Hypothalamus (tissue), 51 donors: ENCODE measurements at regions not wholly inside any gene's neighbourhood (a gene's known extent, or its start where the extent isn't known, plus 50 kb on each side); places are given as distances from the start of the nearest gene placed in this dataset.
"Not testable (repeated sequence)": the region's sequence is repeated elsewhere in the genome, so short reads cannot be mapped to it uniquely, and the experiment has no call there.

ENCODE experiments used
- DNase-seq, 51 donors: peaks; one replicate each; lab custom pipeline; 2025; lab: John Stamatoyannopoulos, UW

DNA sequence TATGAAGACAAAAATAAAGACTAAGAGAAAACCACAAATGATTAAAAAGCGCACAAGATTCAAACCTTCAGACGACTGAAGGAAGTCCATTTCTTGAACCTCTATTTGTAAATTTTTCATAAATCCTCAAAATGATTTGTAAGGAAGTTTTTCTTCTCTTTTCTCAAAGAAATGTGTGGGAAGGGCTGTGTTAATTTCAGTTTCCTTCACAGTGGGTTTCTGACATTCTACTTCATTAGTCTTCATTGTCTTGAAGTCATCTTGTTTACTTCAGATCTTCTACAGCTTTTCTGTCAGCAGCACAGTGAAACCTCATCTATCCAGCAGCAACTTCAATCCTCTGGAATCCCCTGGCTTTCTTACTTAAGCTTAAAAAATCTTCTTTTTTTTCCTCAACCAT is 87.6 kb upstream of the MYLIP start:
- DNase-seq, result no peak

DNA sequence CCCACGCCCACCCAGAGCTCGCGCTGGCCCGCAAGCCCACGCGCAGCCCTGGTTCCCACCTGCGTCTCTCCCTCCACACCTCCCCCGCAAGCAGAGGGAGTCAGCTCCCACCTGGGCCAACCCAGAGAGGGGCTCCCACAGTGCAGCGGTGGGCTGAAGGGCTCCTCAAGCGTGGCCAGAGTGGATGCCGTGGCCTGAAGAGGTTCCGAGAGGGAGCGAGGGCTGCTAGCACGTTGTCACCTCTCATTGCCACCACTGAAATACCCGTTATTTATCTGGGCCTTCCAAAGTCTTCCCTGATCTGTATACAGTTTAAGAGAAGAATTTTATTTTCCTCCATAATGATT is 88.3 kb upstream of the MYLIP start:
- DNase-seq, result no peak

GRCh38 chr6:16039892-16040627 is 88.8 kb upstream of the MYLIP start:
- DNase-seq, result not testable (repeated sequence)

DNA sequence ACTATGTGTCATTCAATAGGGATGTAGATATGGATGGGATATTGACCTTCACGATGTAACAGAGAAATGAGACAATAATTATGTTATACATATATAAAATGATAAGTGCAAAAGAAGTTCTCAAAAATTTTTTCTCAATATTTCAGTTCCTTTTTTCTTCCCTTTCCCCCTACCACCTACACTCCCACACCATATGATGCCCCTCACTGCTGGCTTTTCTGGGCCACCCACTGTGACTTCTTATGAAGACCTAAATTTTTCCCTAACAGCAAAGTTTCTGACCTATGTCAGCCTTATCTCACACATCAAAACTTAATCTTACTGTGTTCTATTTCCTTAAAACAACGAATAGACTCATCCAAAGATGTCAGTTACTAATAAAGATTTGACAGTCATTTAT is 89.9 kb upstream of the MYLIP start:
- DNase-seq, result no peak

- no peak for DNase-seq
Measured at GRCh38 chr6:16035488-16036080, 93.3 kb upstream of the MYLIP start.

GRCh38 chr6:16033214-16033613 is 95.7 kb upstream of the MYLIP start:
- DNase-seq, result no peak

DNA sequence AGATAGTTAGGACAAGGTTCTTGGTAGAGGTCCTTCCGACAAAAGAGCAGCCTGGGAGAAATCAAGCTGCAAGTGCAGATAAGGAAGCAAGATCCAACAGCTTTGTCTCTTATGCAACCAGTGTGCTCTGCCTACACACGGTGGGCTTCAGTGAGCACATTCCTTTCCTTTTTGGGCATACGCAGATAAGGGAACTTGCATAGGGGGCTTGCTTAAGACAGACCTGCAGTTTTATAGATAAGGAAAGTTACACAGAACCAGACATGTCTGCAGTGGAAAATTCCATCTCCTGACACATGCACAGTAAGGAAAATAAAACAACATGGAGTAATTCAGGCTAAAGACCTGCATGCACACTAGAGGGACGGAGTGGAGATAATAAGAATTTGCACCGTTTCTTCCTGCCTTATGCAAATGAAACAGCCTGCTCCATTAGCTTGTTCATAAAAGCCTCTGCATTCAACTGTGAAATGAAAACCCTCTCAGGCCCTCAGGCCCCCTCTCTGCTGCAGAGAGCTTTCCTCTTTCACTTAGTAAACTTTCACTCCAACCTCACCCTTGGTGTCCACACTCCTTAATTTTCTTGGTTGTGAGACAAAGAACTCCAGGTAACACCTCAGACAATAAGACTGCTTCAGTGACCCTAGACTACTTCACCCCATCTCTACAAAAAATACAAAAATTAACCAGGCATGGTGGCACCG is 97.5 kb upstream of the MYLIP start:
- DNase-seq, result no peak

DNA sequence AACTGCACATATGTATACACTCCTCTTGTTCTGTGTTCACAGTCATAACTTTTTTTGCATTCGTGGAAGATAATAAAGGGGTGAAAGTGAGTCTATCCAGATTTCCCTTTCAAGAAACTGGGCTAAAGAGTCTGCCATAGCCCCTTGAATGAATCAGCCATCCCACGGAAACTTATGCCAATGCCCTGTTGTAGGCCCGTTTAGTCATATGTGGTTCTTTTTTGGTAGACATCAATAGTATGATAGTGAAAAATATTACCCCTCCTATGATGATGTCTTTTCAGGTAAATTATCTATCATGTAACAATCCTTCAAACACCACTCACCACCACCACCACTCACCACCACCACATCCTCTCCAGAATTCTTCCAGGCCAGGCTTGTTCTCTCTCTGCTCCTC is 99.9 kb upstream of the MYLIP start:
- no peak for DNase-seq

DNA sequence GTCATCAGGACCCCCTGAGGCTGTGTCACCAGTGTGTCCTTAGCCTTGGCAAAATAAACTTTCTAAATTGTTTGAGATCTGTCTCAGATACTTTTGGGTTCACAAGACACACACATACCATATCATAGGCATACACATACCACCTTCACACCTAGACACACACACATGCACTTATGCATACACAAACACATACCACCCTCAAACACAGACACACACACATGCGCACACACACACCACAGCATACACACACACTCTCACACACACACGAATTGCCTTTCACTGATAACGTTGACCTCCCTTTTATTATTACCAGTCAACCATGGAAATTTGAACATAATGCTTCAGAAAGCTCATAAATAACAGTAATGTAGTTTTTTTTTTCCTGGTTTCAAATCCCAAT is 108.6 kb upstream of the MYLIP start:
- DNase-seq, result no peak

DNA sequence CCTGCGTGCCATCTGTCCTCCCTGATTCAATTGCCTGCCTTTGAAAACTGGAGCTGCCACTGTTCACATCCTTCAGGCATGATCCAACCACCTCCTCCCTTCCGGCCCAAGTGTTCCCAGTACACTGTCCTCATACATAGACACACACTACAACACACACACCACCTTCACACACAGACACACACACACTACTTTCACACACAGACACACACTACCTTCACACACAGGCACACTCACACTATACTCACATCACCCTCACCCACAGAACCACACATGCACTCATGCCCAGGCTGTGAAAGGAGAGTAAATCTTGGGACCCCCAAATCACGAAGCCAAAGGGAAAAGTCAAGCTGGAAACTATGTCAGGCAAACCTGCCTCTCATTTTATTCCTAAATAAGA is 109.4 kb upstream of the MYLIP start:
- DNase-seq, result no peak

- no peak for DNase-seq
Measured at GRCh38 chr6:16018626-16019025, 110.3 kb upstream of the MYLIP start.

DNA sequence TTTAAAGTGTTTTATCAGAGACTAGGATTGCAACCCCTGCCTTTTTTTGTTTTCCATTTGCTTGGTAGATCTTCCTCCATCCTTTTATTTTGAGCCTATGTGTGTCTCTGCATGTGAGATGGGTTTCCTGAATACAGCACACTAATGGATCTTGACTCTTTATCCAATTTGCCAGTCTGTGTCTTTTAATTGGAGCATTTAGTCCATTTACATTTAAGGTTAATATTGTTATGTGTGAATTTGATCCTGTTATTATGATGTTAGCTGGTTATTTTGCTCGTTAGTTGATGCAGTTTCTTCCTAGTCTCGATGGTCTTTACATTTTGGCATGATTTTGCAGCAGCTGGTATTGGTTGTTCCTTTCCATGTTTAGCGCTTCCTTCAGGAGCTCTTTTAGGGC is 114.6 kb upstream of the MYLIP start:
- not testable (repeated sequence) for DNase-seq

GRCh38 chr6:16007146-16007545 is 121.7 kb upstream of the MYLIP start:
- DNase-seq, result no peak

DNA sequence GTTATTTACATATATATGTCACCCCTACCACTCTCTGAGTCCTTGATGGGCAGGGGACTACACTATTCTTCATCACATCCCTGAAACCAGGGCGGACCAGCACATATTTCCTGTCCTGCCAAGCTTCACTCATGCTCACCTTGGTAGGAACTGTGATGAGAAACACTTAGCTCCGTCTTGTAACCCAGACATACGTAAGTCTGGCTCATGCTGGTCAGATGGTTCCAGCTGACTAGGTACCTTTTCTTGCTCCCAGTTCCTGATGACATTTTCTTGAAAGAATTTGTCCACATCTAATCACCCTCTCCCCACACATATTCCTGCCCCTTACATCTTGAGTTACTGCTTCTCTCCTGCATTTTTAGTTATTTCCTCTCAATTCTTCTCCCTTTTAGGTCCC is 122.2 kb upstream of the MYLIP start:
- DNase-seq, result no peak

- no peak for DNase-seq
Measured at GRCh38 chr6:16004934-16005679, 123.8 kb upstream of the MYLIP start.

GRCh38 chr6:16003197-16003491 is 125.7 kb upstream of the MYLIP start:
- DNase-seq, result no peak

GRCh38 chr6:16002332-16003196 is 126.3 kb upstream of the MYLIP start:
- DNase-seq, result no peak

DNA sequence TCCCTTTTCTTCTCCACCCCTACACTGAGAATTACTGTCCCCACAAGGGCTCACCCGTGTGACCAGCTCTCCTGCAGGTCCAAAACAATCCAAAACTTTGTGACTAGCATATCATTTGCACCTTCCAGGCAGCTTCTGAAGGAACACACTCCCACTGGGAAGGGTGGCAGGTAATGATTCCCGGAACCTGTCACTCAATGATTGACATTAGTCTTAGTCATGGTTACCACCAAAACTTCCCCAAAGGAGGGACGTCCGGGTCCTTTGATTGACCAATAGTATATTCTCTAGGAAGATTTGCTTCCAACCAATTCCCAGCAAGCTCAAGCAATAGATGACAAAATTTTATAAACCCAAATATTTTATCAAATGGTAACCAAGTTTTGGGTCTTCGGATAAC is 127.7 kb upstream of the MYLIP start:
- no peak for DNase-seq

DNA sequence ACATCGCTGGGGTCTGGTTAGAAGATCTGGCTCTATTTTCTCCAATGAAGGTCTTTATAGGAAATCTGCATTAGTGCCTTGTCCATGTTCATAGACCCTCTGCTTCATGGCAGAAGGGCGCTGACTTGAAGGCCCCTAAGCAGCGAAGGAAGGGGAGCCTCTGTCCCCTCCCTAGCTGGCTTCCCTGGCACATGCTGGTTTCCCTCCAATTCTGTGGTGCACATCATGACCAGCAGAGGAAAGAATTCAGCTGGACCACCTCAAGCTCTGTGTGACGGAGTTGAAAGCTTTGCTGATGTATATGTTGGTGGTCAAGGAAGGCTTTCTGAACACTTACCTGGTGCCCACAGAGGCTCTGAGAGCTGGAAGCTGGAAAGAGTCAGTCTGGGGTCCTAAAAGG is 129.7 kb upstream of the MYLIP start:
- no peak for DNase-seq

DNA sequence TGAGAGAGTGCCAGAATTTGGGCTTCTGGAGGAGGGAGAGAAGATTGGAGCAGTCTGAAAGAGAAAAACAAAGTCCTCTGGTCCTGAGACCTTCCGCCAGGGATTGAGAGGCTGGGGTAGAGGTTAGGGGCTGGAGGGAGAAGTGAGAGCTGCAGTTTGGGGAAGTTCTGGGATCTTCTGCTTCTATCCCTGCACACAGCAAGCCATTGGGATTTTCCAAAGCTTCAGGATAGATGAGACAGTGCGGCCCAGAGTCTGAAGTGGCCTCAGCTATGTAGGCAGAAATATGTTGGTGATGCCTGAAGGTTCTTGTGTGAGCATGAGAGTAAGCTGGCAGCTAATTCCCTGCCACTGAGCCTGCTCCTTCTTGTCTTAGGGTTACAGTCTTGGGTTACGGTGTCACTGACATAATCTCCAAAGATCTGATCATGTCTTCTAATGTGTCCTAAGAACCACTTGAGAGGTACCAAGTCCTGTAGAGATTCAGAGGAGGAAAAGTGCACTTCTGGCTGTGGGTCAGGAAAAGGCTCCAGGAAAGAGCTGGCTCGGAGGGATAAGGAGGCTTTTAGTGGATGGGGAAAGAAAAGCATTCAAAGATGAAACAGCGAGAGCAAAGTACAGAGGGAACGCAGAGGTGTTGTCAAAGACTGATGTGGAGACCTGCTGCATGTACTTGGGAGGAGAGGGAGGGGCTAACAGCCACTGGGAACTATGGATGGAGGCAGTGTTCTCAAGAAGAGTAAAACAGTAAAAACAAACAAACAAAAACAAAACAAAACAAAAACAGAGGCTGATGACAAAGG is 131.1 kb upstream of the MYLIP start:
- no peak for DNase-seq
